Epithelial cell of esophagus (primary cell): ENCODE measurements at regions not wholly inside any gene's neighbourhood (a gene's known extent, or its start where the extent isn't known, plus 50 kb on each side); places are given as distances from the start of the nearest gene placed in this dataset.
"Not testable (repeated sequence)": the region's sequence is repeated elsewhere in the genome, so short reads cannot be mapped to it uniquely, and the experiment has no call there.

ENCODE experiments used
- DNase-seq: peaks from one replicate; pipeline ENCODE4 v3.0.0; 2010; ENCODE audit warnings: low read depth
- H3K4me3 ChIP-seq: 2 replicates; pipeline ENCODE4 v1.5.1; 2011; ENCODE audit warnings: mild to moderate bottlenecking, low read length, control low read depth
- CTCF ChIP-seq: IDR thresholded peaks from 2 replicates; pipeline ENCODE4 v1.5.1; 2011; ENCODE audit warnings: low read depth, mild to moderate bottlenecking, low read length, control low read depth, inconsistent platforms; ENCODE audit not compliant: insufficient read depth; ENCODE audit errors: missing control alignments

- no peak overlapping the region for H3K4me3 ChIP-seq
- no peak for DNase-seq
- no peak for TF ChIP-seq CTCF
Measured at GRCh38 chr11:135017296-135017695, 605.3 kb upstream of the B3GAT1 start.

GRCh38 chr11:135015966-135016365, 603.9 kb upstream of the B3GAT1 start:
- no peak overlapping the region for H3K4me3 ChIP-seq
- DNase-seq, result no peak
- no peak for TF ChIP-seq CTCF

GRCh38 chr11:135011313-135011712, 599.3 kb upstream of the B3GAT1 start:
- DNase-seq, H3K4me3 ChIP-seq: not testable (repeated sequence)

GRCh38 chr11:135009125-135009524, 597.1 kb upstream of the B3GAT1 start:
- DNase-seq, result no peak
- no peak for TF ChIP-seq CTCF
- H3K4me3 ChIP-seq, result no peak overlapping the region

GRCh38 chr11:135008412-135008811, 596.4 kb upstream of the B3GAT1 start:
- TF ChIP-seq CTCF, result no peak
- no peak overlapping the region for H3K4me3 ChIP-seq
- DNase-seq, result no peak

- no peak overlapping the region for H3K4me3 ChIP-seq
- no peak for DNase-seq
- TF ChIP-seq CTCF, result no peak
Measured at GRCh38 chr11:135008001-135008405, 596.0 kb upstream of the B3GAT1 start.

- no peak for DNase-seq
- TF ChIP-seq CTCF, result no peak
- no peak overlapping the region for H3K4me3 ChIP-seq
Measured at GRCh38 chr11:135006800-135007199, 594.8 kb upstream of the B3GAT1 start.

GRCh38 chr11:135004495-135004894, 592.5 kb upstream of the B3GAT1 start:
- H3K4me3 ChIP-seq, result no peak overlapping the region
- DNase-seq, result no peak
- no peak for TF ChIP-seq CTCF
